T-cell (primary cell): ENCODE measurements at regions not wholly inside any gene's neighbourhood (a gene's known extent, or its start where the extent isn't known, plus 50 kb on each side); places are given as distances from the start of the nearest gene placed in this dataset.

Experiments used
- ATAC-seq, 4 experiments: fragments of 200-7000 bp in 3 of 4; fragments of 150-1000 bp in 1 of 4; cut with Tn5 transposase; replicated peaks in 1 of 4; 1 replicate in 3 of 4; 2 replicates in 1 of 4; pipeline ENCODE4 v1.10.0; 2021; ENCODE audit warnings: moderate library complexity in 3 of 4, mild to moderate bottlenecking in 2 of 4, moderate number of reproducible peaks in 1 of 4
- CTCF ChIA-PET, 2 donors: fragments of 300-600 bp; sonication (Branson Sonifier 250); formaldehyde crosslinking; loops; one replicate each; lab custom pipeline; 2022; ENCODE audit warnings: antibody characterized with exemption in 2 of 2; lab: Charles Lee
- POLR2A ChIA-PET, 2 donors: fragments of 300-600 bp; sonication (Branson Sonifier 250); formaldehyde crosslinking; loops; one replicate each; lab custom pipeline; 2022; ENCODE audit warnings: antibody characterized with exemption in 2 of 2; lab: Charles Lee
- DNase-seq, 35 experiments: peaks; one replicate each; pipeline versions ENCODE4 v3.0.0 to v3.0.0-alpha.2; 2013 to 2023
- H3K27ac ChIP-seq: one replicate; pipeline ENCODE4 v1.5.1; 2013; ENCODE audit warnings: low read length
- H3K27me3 ChIP-seq, 2 experiments: replicated peaks in 1 of 2; 1 replicate in 1 of 2; 2 replicates in 1 of 2; pipeline versions ENCODE4 v1.6.1 to v1.7.0; 2013; ENCODE audit warnings: low read length in 1 of 2, mixed read lengths in 1 of 2; ENCODE audit not compliant: control insufficient read depth in 2 of 2, insufficient read depth in 2 of 2; ENCODE audit errors: extremely low read depth in 1 of 2
- H3K36me3 ChIP-seq, 2 donors: 1 replicate in 1 of 2; 2 replicates in 1 of 2; pipeline versions ENCODE4 v1.6.1 to v1.7.0; 2013; ENCODE audit warnings: low read length in 1 of 2; ENCODE audit not compliant: control insufficient read depth in 2 of 2, insufficient read depth in 1 of 2; ENCODE audit errors: extremely low read depth in 1 of 2
- H3K4me1 ChIP-seq, 2 experiments: 1 replicate in 1 of 2; 2 replicates in 1 of 2; pipeline versions ENCODE4 v1.6.1 to v1.7.0; 2013; ENCODE audit warnings: low read length in 2 of 2, mixed read lengths in 1 of 2; ENCODE audit not compliant: insufficient read depth in 2 of 2, control insufficient read depth in 1 of 2; ENCODE audit errors: extremely low read depth in 1 of 2
- H3K4me3 ChIP-seq, 2 donors: 1 replicate in 1 of 2; 2 replicates in 1 of 2; pipeline versions ENCODE4 v1.5.1 to v1.7.0; 2013; ENCODE audit warnings: mild to moderate bottlenecking in 2 of 2, low read length in 1 of 2, moderate library complexity in 1 of 2; ENCODE audit not compliant: control insufficient read depth in 1 of 2; ENCODE audit errors: extremely low read depth in 1 of 2
- H3K9me3 ChIP-seq: 2 replicates; pipeline ENCODE4 v1.7.0; 2013
- H3K27ac Mint-ChIP-seq, 2 donors: one replicate each; pipeline ENCODE4 v1.8.0; 2020 to 2021; ENCODE audit warnings: mild to moderate bottlenecking in 2 of 2, mixed read lengths in 2 of 2
- H3K27me3 Mint-ChIP-seq, 2 donors: one replicate each; pipeline ENCODE4 v1.8.0; 2021 to 2022; ENCODE audit warnings: mixed read lengths in 2 of 2
- H3K36me3 Mint-ChIP-seq: one replicate; pipeline ENCODE4 v1.8.0; 2021; ENCODE audit warnings: mixed read lengths
- H3K4me1 Mint-ChIP-seq, 3 donors: one replicate each; pipeline ENCODE4 v1.8.0; 2020 to 2022; ENCODE audit warnings: mixed read lengths in 3 of 3, mild to moderate bottlenecking in 1 of 3
- H3K4me3 Mint-ChIP-seq, 3 donors: one replicate each; pipeline ENCODE4 v1.8.0; 2020 to 2022; ENCODE audit warnings: mild to moderate bottlenecking in 3 of 3, mixed read lengths in 3 of 3, moderate library complexity in 3 of 3
- H3K9me3 Mint-ChIP-seq, 3 donors: one replicate each; pipeline ENCODE4 v1.8.0; 2020 to 2022; ENCODE audit warnings: mixed read lengths in 3 of 3
- WGBS: methylation state at CpG from one replicate; pipeline ENCODE4 v1.1.5; 2013; ENCODE audit warnings: missing lambda C conversion rate; ENCODE audit not compliant: insufficient coverage; 5-methylcytosine and 5-hydroxymethylcytosine counted together

DNA sequence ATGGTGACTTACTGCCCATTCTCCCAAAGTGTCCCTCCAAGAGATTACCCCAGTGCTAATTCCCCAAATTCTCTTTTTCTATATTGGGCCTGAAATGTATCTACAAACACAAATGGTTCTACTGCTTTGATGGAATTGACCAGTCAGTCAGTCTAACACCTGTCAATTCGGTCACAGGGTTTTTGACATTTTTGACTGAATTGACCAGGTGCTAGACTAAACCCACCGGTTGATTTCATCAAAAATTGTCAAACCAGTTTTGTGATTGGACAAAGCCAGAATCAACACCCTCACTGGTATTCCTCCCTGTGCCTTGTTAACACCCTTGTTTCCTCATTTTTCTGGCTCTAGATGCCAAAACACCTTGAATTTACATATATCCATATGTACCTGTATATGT lies 398.4 kb upstream of the NR2F2 start:
- peaks cover 5 to 9% (median 6%) of the 10 kb centered on the region in 3 donors for H3K4me1 Mint-ChIP-seq
- no peaks in the 10 kb centered on the region for H3K9me3 Mint-ChIP-seq
- Histone ChIP-seq H3K4me3 (no peak overlapping the region), H3K27ac (no peak overlapping the region), H3K4me1 (peaks cover 0 to 5% of the 10 kb centered on the region in 2 experiments), H3K27me3 (no peaks in the 10 kb centered on the region), H3K9me3 (no peaks in the 10 kb centered on the region), H3K36me3 (no peaks in the 10 kb centered on the region)
- no peak for ATAC-seq
- ChIA-PET CTCF (no interaction called here), POLR2A (no interaction called here)
- H3K27ac Mint-ChIP-seq = no peak overlapping the region
- WGBS = 96% methylated on average over 2 of the region's 2 CpGs
- no peak overlapping the region for H3K4me3 Mint-ChIP-seq
- no peaks in the 10 kb centered on the region for H3K27me3 Mint-ChIP-seq
- no peaks in the 10 kb centered on the region for H3K36me3 Mint-ChIP-seq
- no peak for DNase-seq

DNA sequence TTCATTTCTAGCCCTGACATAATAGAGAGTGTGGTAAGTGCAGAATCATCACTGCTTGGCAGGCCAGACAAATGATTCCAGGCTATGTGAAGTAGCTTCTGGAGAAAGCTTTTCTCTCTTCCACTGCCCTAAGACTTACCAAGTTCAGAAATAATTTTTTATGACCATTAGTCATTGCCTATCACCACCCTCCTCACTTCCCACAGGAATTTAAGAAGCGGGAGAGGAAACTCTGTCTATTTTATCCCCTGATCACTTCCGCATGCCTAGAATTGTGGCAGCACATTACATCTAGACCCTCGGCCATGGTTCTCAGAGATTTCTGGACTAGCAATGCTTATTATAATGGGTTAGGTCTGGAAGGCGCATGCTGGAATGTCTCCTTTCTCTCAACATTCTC lies 397.8 kb upstream of the NR2F2 start:
- no peaks in the 10 kb centered on the region for H3K27me3 ChIP-seq
- ChIA-PET POLR2A (no interaction called here), CTCF (no interaction called here)
- ATAC-seq (no peak), DNase-seq (no peak)
- no peak overlapping the region for H3K4me3 Mint-ChIP-seq
- no peak overlapping the region for H3K4me3 ChIP-seq
- no CpG with 5 or more reads among the region's 4 CpGs for WGBS
- no peak overlapping the region for H3K27ac Mint-ChIP-seq
- H3K9me3 ChIP-seq = no peaks in the 10 kb centered on the region
- no peaks in the 10 kb centered on the region for H3K36me3 ChIP-seq
- H3K27ac ChIP-seq = no peak overlapping the region
- no peaks in the 10 kb centered on the region for H3K9me3 Mint-ChIP-seq
- peaks cover 5 to 9% (median 6%) of the 10 kb centered on the region in 3 donors for H3K4me1 Mint-ChIP-seq
- H3K4me1 ChIP-seq = peaks cover 0 to 5% of the 10 kb centered on the region in 2 experiments
- no peaks in the 10 kb centered on the region for H3K36me3 Mint-ChIP-seq
- H3K27me3 Mint-ChIP-seq = no peaks in the 10 kb centered on the region

DNA sequence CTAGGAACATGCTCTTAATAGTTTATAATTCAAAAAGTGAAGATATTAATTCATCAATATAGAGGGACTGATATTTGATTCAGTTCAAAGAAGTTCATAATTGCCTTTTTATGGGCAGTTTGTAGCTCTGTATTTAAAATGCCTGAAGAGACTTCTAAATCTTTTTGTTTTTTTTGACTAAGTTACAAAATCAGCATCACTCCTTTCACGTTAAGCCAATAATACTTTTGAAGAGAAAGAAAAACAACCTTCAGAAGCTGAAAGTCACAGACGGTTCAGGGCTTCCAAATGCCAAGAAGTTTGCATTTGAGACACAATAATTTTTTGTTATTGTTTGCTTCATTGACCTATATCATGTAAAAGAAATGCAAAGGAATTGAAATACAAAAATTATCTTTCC lies 394.6 kb upstream of the NR2F2 start:
- CTCF ChIA-PET = no interaction called here
- ATAC-seq (no peak), DNase-seq (no peak)
- H3K4me1 Mint-ChIP-seq = no peaks in the 10 kb centered on the region
- no peaks in the 10 kb centered on the region for H3K36me3 ChIP-seq
- H3K9me3 Mint-ChIP-seq = no peaks in the 10 kb centered on the region
- POLR2A ChIA-PET = interaction anchor here in 1 of 2 donors (0.5 to 0.6 kb wide), 2 partner anchors 11 to 1181 kb away, joined by 3 read pairs; no protein-coding TSS in a partner anchor
- H3K36me3 Mint-ChIP-seq = no peaks in the 10 kb centered on the region
- no peak overlapping the region for H3K27ac Mint-ChIP-seq
- H3K9me3 ChIP-seq = no peaks in the 10 kb centered on the region
- no peaks in the 10 kb centered on the region for H3K4me1 ChIP-seq
- no peak overlapping the region for H3K4me3 ChIP-seq
- no peak overlapping the region for H3K4me3 Mint-ChIP-seq
- H3K27me3 Mint-ChIP-seq = no peaks in the 10 kb centered on the region
- no peak overlapping the region for H3K27ac ChIP-seq
- WGBS = 83% methylated on average over 1 of the region's 2 CpGs
- no peaks in the 10 kb centered on the region for H3K27me3 ChIP-seq

DNA sequence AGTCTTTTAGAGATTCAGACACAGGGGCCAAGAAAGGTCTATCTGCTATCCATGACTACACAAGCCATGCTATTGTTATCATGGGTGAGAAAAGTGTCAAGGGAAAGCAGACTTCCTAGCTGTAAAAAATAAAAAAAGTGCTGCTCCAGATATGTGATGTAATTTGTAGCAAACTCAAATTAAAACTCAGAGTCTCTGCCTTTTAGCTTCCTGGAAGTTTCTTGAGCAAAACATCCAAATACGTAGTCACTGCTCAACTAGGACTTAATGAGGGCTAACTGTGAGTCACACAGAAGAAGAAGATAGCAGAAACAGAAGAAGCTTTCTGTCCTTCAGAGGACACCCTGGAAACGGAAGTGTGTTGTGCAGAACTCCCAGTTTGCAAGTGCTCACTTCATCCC lies 393.4 kb upstream of the NR2F2 start:
- H3K9me3 ChIP-seq = no peaks in the 10 kb centered on the region
- H3K4me1 ChIP-seq = no peaks in the 10 kb centered on the region
- ATAC-seq (no peak), DNase-seq (no peak)
- no peaks in the 10 kb centered on the region for H3K9me3 Mint-ChIP-seq
- no peaks in the 10 kb centered on the region for H3K36me3 ChIP-seq
- no peak overlapping the region for H3K27ac ChIP-seq
- ChIA-PET POLR2A (no interaction called here), CTCF (no interaction called here)
- H3K4me1 Mint-ChIP-seq = no peaks in the 10 kb centered on the region
- no peak overlapping the region for H3K27ac Mint-ChIP-seq
- 73% methylated on average over 2 of the region's 2 CpGs for WGBS
- H3K36me3 Mint-ChIP-seq = no peaks in the 10 kb centered on the region
- no peaks in the 10 kb centered on the region for H3K27me3 Mint-ChIP-seq
- H3K4me3 ChIP-seq = no peak overlapping the region
- no peaks in the 10 kb centered on the region for H3K27me3 ChIP-seq
- H3K4me3 Mint-ChIP-seq = no peak overlapping the region

DNA sequence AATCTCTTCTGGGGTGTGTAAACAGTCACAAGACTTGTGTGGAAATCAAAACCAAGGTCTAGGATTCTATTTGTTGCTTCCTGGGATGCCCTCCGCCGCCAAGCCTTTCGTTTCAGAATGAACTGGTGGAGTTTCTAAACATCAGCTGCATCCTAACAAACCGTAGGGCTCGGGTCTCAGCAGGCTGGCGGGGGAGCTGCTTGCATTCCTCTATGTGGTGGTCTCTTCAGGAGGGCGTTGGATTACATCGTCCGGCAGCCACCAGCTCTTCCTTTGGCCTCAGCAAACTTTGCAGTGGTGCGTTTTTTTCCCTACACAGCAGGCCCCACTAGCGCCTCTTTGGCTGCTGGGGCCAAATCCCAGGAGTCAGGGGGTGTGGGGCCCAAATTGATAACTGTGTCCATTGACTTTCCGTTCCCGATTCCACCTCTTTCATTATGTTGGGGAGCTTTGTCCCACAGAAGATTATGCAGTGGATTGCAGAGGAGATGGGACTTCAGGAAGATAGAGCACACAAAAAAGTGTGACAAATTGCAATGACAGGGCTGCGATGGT lies 390.0 kb upstream of the NR2F2 start:
- no peak for DNase-seq
- Mint-ChIP-seq H3K9me3 (peaks cover 0 to 4% (median 0%) of the 10 kb centered on the region in 3 donors), H3K4me3 (no peak overlapping the region), H3K36me3 (no peaks in the 10 kb centered on the region), H3K27me3 (peaks cover 0 to 3% of the 10 kb centered on the region in 2 donors), H3K27ac (no peak overlapping the region), H3K4me1 (peaks cover 0 to 5% (median 2%) of the 10 kb centered on the region in 3 donors)
- no peaks in the 10 kb centered on the region for H3K9me3 ChIP-seq
- H3K27me3 ChIP-seq = no peaks in the 10 kb centered on the region
- H3K36me3 ChIP-seq = no peaks in the 10 kb centered on the region
- POLR2A ChIA-PET = no interaction called here
- no peak overlapping the region for H3K27ac ChIP-seq
- ATAC-seq = no peak
- WGBS = 95% methylated on average over 9 of the region's 14 CpGs
- no peak overlapping the region for H3K4me3 ChIP-seq
- H3K4me1 ChIP-seq = peaks cover 0 to 3% of the 10 kb centered on the region in 2 experiments
- CTCF ChIA-PET = no interaction called here

DNA sequence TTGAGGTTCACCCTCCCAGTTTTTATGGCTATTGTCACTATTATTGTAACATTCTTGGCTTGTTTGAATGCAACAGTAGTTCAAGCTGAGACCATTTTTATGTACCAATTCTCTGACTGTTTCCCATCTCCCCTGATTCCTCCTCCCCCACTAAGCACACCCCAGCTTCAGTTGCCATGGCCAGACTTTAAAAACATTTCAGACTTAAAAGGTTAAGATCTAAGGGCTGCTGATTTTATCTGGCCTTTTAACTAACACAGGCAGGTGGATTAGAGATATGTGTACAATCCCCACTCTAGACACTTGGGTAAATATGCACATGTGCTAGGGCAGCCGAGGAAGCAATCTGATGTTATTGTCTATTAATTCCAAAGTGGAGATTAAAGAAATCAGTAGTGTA lies 386.3 kb upstream of the NR2F2 start:
- Histone ChIP-seq H3K9me3 (no peaks in the 10 kb centered on the region), H3K27me3 (no peaks in the 10 kb centered on the region), H3K4me1 (peaks cover 0 to 3% of the 10 kb centered on the region in 2 experiments), H3K27ac (no peak overlapping the region), H3K36me3 (no peaks in the 10 kb centered on the region), H3K4me3 (no peak overlapping the region)
- ChIA-PET POLR2A (no interaction called here), CTCF (no interaction called here)
- DNase-seq (no peak), ATAC-seq (no peak)
- H3K27me3 Mint-ChIP-seq = peaks cover 3 to 9% of the 10 kb centered on the region in 2 donors
- no peak overlapping the region for H3K4me3 Mint-ChIP-seq
- peaks cover 0 to 5% (median 2%) of the 10 kb centered on the region in 3 donors for H3K4me1 Mint-ChIP-seq
- peaks cover 0 to 4% (median 0%) of the 10 kb centered on the region in 3 donors for H3K9me3 Mint-ChIP-seq
- H3K36me3 Mint-ChIP-seq = no peaks in the 10 kb centered on the region
- H3K27ac Mint-ChIP-seq = no peak overlapping the region
- WGBS = no CpG with 5 or more reads among the region's 1 CpG
